ENCODE measurements at regions not wholly inside any gene's neighbourhood (a gene's known extent, or its start where the extent isn't known, plus 50 kb on each side); places are given as distances from the start of the nearest gene placed in this dataset.

GRCh38 chr2:221999717-222000116 lies 299.1 kb downstream of the PAX3 start:
- TF ChIP-seq CTCF (optimal IDR thresholded peaks at IDR 0.05 in 1 of 3, IDR thresholded peaks at IDR 0.05 in 1 of 3, conservative IDR thresholded peaks at IDR 0.05 in 1 of 3; ENCODE audit: extremely low read depth in 1 of 3, insufficient read depth in 2 of 3, low read length in 3 of 3) (no peak), EZH2 (IDR thresholded peaks at IDR 0.05; ENCODE audit: low read length) (no peak)

Measured in keratinocyte (primary cell).